NB4 (cell line): ENCODE measurements at regions not wholly inside any gene's neighbourhood (a gene's known extent, or its start where the extent isn't known, plus 50 kb on each side); places are given as distances from the start of the nearest gene placed in this dataset.

Experiments used
- DNase-seq: peaks from one replicate; pipeline ENCODE4 v3.0.0; 2010; ENCODE audit warnings: low read depth
- H3K4me3 ChIP-seq: one replicate; pipeline ENCODE4 v1.5.1; 2011; ENCODE audit warnings: mild to moderate bottlenecking, low read depth, low read length, moderate library complexity
- CTCF ChIP-seq: IDR thresholded peaks from one replicate; pipeline ENCODE4 v1.5.1; 2012; ENCODE audit warnings: low read depth, low read length
- MAX ChIP-seq: IDR thresholded peaks from 2 replicates; pipeline ENCODE4 v1.6.1; 2011; ENCODE audit warnings: low read depth, low read length
- MYC ChIP-seq: IDR thresholded peaks from 2 replicates; pipeline ENCODE4 v1.6.1; 2011; ENCODE audit warnings: low read depth, low read length
- POLR2A ChIP-seq: IDR thresholded peaks from 2 replicates; pipeline ENCODE4 v1.6.1; 2011; ENCODE audit warnings: mild to moderate bottlenecking; ENCODE audit not compliant: insufficient read length; ENCODE audit errors: extremely low read depth

DNA sequence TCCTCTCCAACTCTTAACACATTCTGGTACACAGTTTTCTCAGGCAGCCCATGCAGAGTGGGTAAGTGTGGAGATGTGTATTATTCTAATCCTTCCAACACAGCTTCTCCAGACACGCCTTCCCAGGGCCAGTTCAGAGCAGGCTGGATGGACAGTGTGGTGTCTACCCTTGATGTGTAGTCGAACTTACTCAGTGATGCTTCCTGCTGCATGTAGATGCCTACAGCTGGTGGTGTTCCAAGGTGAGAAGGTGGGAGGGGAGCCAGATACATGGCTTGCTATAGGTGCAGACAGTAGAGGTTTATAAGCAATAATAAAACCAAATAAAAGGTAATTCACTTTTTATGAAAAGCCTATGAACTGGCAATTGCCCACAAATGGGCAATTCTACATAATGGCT, 104.0 kb downstream of the QRSL1 start:
- H3K4me3 ChIP-seq = no peak overlapping the region
- no peak for DNase-seq
- TF ChIP-seq MAX (no peak), MYC (no peak), CTCF (no peak), POLR2A (no peak)

- no peak overlapping the region for H3K4me3 ChIP-seq
- no peak for DNase-seq
These were observed 103.1 kb downstream of the QRSL1 start for GRCh38 chr6:106732376-106732940.

DNA sequence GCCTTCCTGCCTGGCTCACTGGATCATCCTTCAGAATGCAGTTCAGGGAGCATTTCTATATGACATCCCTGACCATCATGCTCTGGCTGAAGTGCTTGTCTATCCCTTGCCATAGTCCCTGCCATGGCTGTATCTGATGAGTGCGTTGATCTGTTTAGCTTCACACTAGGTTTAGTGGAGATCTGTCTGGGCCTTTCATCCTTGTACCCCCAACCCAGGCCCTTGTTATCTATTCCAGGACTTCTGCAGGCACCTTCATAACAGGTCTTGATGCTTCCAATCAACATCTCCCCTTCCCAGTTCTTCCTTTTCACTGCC, 102.4 kb downstream of the QRSL1 start:
- no peak for TF ChIP-seq POLR2A
- TF ChIP-seq CTCF = no peak
- TF ChIP-seq MYC = no peak
- TF ChIP-seq MAX = no peak
- no peak for DNase-seq
- H3K4me3 ChIP-seq = no peak overlapping the region

More at GRCh38 chr6:106732376-106732940, 103.1 kb downstream of the QRSL1 start:
- TF ChIP-seq POLR2A (no peak), MAX (no peak), CTCF (no peak), MYC (no peak)

GRCh38 chr6:106731144-106731842, 101.9 kb downstream of the QRSL1 start:
- DNase-seq = no peak
- H3K4me3 ChIP-seq = no peak overlapping the region
- no peak for TF ChIP-seq MAX
- no peak for TF ChIP-seq MYC
- no peak for TF ChIP-seq CTCF
- no peak for TF ChIP-seq POLR2A

- DNase-seq = no peak
- no peak for TF ChIP-seq MYC
- no peak for TF ChIP-seq POLR2A
- no peak for TF ChIP-seq CTCF
- no peak for TF ChIP-seq MAX
- H3K4me3 ChIP-seq = no peak overlapping the region
These were observed 101.3 kb downstream of the QRSL1 start for GRCh38 chr6:106730718-106731117.
